ES-I3 (cell line): ENCODE measurements at regions not wholly inside any gene's neighbourhood (a gene's known extent, or its start where the extent isn't known, plus 50 kb on each side); places are given as distances from the start of the nearest gene placed in this dataset.

ENCODE experiments used
- H3K36me3 ChIP-seq: 2 replicates; pipeline ENCODE4 v1.6.1; 2013; ENCODE audit warnings: mild to moderate bottlenecking, low read length, control low read depth, moderate library complexity; ENCODE audit not compliant: insufficient read depth
- H3K4me1 ChIP-seq: 2 replicates; pipeline ENCODE4 v1.6.1; 2013; ENCODE audit warnings: mild to moderate bottlenecking, control low read depth, low read length; ENCODE audit not compliant: insufficient read depth
- H3K9ac ChIP-seq: 2 replicates; pipeline ENCODE4 v1.6.1; 2013; ENCODE audit warnings: low read depth, mild to moderate bottlenecking, low read length, moderate library complexity
- H3K9me3 ChIP-seq: 2 replicates; pipeline ENCODE4 v1.6.1; 2013; ENCODE audit warnings: mild to moderate bottlenecking, low read length, moderate library complexity; ENCODE audit not compliant: control insufficient read depth, insufficient read depth

- no peaks in the 10 kb centered on the region for H3K9me3 ChIP-seq
- H3K9ac ChIP-seq, result no peak overlapping the region
- no peaks in the 10 kb centered on the region for H3K4me1 ChIP-seq
- no peaks in the 10 kb centered on the region for H3K36me3 ChIP-seq
These were observed 62.1 kb upstream of the RGS17 start for GRCh38 chr6:153192943-153193885.

- H3K4me1 ChIP-seq, result no peaks in the 10 kb centered on the region
- no peaks in the 10 kb centered on the region for H3K9me3 ChIP-seq
- H3K9ac ChIP-seq, result no peak overlapping the region
- no peaks in the 10 kb centered on the region for H3K36me3 ChIP-seq
These were observed 52.8 kb upstream of the RGS17 start for GRCh38 chr6:153183925-153184324.
